ENCODE measurements at regions not wholly inside any gene's neighbourhood (a gene's known extent, or its start where the extent isn't known, plus 50 kb on each side); places are given as distances from the start of the nearest gene placed in this dataset.

DNA sequence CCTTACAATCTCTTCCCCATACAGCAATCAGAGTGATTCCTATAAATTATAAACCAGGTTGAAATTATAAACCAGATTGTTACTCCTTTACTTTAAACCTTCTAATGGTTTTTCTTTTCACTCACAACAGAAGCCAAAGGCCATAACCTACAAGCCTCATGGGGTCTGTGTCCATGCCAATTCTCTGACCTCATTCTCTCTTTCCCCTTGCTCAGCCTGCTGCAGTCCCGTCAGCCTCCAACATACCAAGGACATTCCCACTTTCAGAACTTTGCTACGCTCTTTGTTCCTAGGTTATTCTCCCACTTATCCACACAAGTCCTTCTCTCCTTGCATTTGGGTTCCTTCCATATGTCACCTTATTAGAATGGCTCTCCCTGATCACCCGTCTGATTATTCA is 277.9 kb upstream of the TCF21 start:
- no peak overlapping the region for H3K27ac Mint-ChIP-seq
- intact Hi-C loops (cut with micrococcal nuclease) = no loop called here
- no peaks in the 10 kb centered on the region for H3K4me1 Mint-ChIP-seq (ENCODE audit: low read depth)
- no peaks in the 10 kb centered on the region for H3K27me3 Mint-ChIP-seq (ENCODE audit: insufficient read depth)
- no peaks in the 10 kb centered on the region for H3K9me3 Mint-ChIP-seq
- DNase-seq (ENCODE audit: low spot score) = no peak
- no peak overlapping the region for H3K4me3 Mint-ChIP-seq
- H3K36me3 Mint-ChIP-seq (ENCODE audit: low read depth) = no peaks in the 10 kb centered on the region

- H3K4me1 Mint-ChIP-seq (ENCODE audit: low read depth) = no peaks in the 10 kb centered on the region
- H3K27ac Mint-ChIP-seq = no peak overlapping the region
- no peaks in the 10 kb centered on the region for H3K36me3 Mint-ChIP-seq (ENCODE audit: low read depth)
- no peaks in the 10 kb centered on the region for H3K9me3 Mint-ChIP-seq
- H3K4me3 Mint-ChIP-seq = no peak overlapping the region
- no peaks in the 10 kb centered on the region for H3K27me3 Mint-ChIP-seq (ENCODE audit: insufficient read depth)
- intact Hi-C loops (cut with micrococcal nuclease) = no loop called here
- no peak for DNase-seq (ENCODE audit: low spot score)
Measured at GRCh38 chr6:133612459-133612858, 276.5 kb upstream of the TCF21 start.

DNA sequence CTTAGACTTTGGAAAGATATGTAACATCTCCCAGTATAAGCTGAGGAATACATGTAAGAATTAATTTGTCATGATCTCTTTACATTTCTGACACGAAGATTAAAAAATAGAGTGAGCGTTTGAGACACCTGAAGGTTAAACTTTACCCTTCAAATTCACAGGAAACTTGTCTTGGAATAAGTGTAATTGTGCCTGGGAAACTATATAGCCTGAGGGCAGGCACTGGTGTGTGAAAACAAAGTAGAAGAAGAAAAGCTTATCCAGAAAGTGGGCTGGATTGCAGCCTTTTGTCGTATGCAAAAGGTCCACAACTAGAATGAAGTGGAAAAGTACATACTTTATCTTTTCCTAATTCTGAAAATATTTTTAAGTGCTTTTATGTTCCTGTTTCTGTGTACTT is 275.7 kb upstream of the TCF21 start:
- H3K36me3 Mint-ChIP-seq (ENCODE audit: low read depth) = no peaks in the 10 kb centered on the region
- H3K9me3 Mint-ChIP-seq = no peaks in the 10 kb centered on the region
- H3K4me3 Mint-ChIP-seq = no peak overlapping the region
- no peak overlapping the region for H3K27ac Mint-ChIP-seq
- intact Hi-C loops (cut with micrococcal nuclease) = no loop called here
- H3K4me1 Mint-ChIP-seq (ENCODE audit: low read depth) = no peaks in the 10 kb centered on the region
- DNase-seq (ENCODE audit: low spot score) = no peak
- H3K27me3 Mint-ChIP-seq (ENCODE audit: insufficient read depth) = no peaks in the 10 kb centered on the region

DNA sequence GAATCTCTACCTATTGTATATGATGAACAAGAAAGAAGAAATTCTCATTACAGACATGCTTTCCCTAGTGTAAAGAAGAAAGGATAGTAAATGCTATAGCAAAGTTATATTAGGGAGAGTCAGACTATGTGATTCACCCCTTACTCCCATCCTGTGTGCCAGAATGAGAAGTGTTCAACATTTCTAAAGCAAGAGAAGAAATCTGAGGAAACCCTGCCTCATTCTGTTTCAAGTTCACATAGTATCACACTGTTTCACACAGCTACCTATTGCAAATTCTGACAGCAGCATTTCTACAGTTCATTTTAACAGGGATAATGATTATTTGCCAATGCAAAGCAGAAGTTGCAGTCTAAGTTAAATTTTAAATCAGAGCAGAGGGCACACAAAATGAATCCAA is 267.2 kb upstream of the TCF21 start:
- Mint-ChIP-seq H3K4me3 (no peak overlapping the region), H3K27me3 (ENCODE audit: insufficient read depth) (no peaks in the 10 kb centered on the region), H3K36me3 (ENCODE audit: low read depth) (no peaks in the 10 kb centered on the region), H3K4me1 (ENCODE audit: low read depth) (no peaks in the 10 kb centered on the region), H3K9me3 (no peaks in the 10 kb centered on the region), H3K27ac (no peak overlapping the region)
- intact Hi-C loops (cut with micrococcal nuclease) = no loop called here
- DNase-seq (ENCODE audit: low spot score) = no peak

GRCh38 chr6:133623065-133623464 is 265.8 kb upstream of the TCF21 start:
- H3K4me3 Mint-ChIP-seq = no peak overlapping the region
- no peaks in the 10 kb centered on the region for H3K9me3 Mint-ChIP-seq
- H3K4me1 Mint-ChIP-seq (ENCODE audit: low read depth) = no peaks in the 10 kb centered on the region
- H3K27ac Mint-ChIP-seq = no peak overlapping the region
- no peak for DNase-seq (ENCODE audit: low spot score)
- H3K27me3 Mint-ChIP-seq (ENCODE audit: insufficient read depth) = no peaks in the 10 kb centered on the region
- intact Hi-C loops (cut with micrococcal nuclease) = no loop called here
- no peaks in the 10 kb centered on the region for H3K36me3 Mint-ChIP-seq (ENCODE audit: low read depth)

- no peaks in the 10 kb centered on the region for H3K4me1 Mint-ChIP-seq (ENCODE audit: low read depth)
Measured at GRCh38 chr6:133623621-133624020, 265.3 kb upstream of the TCF21 start.

GRCh38 chr6:133626096-133626666 is 262.7 kb upstream of the TCF21 start:
- Mint-ChIP-seq H3K9me3 (no peaks in the 10 kb centered on the region), H3K36me3 (ENCODE audit: low read depth) (no peaks in the 10 kb centered on the region), H3K27me3 (ENCODE audit: insufficient read depth) (no peaks in the 10 kb centered on the region), H3K4me3 (no peak overlapping the region), H3K27ac (no peak overlapping the region), H3K4me1 (ENCODE audit: low read depth) (no peaks in the 10 kb centered on the region)
- DNase-seq (ENCODE audit: low spot score) = no peak
- intact Hi-C loops (cut with micrococcal nuclease) = no loop called here

More at GRCh38 chr6:133623621-133624020, 265.3 kb upstream of the TCF21 start:
- intact Hi-C loops (cut with micrococcal nuclease) = no loop called here
- Mint-ChIP-seq H3K36me3 (ENCODE audit: low read depth) (no peaks in the 10 kb centered on the region), H3K9me3 (no peaks in the 10 kb centered on the region), H3K27me3 (ENCODE audit: insufficient read depth) (no peaks in the 10 kb centered on the region), H3K4me3 (no peak overlapping the region), H3K27ac (no peak overlapping the region)
- no peak for DNase-seq (ENCODE audit: low spot score)

- Mint-ChIP-seq H3K9me3 (no peaks in the 10 kb centered on the region), H3K4me1 (ENCODE audit: low read depth) (no peaks in the 10 kb centered on the region), H3K27me3 (ENCODE audit: insufficient read depth) (no peaks in the 10 kb centered on the region), H3K27ac (no peak overlapping the region), H3K4me3 (no peak overlapping the region), H3K36me3 (ENCODE audit: low read depth) (no peaks in the 10 kb centered on the region)
- no peak for DNase-seq (ENCODE audit: low spot score)
- intact Hi-C loops (cut with micrococcal nuclease) = no loop called here
Measured at GRCh38 chr6:133629970-133630369, 258.9 kb upstream of the TCF21 start.

DNA sequence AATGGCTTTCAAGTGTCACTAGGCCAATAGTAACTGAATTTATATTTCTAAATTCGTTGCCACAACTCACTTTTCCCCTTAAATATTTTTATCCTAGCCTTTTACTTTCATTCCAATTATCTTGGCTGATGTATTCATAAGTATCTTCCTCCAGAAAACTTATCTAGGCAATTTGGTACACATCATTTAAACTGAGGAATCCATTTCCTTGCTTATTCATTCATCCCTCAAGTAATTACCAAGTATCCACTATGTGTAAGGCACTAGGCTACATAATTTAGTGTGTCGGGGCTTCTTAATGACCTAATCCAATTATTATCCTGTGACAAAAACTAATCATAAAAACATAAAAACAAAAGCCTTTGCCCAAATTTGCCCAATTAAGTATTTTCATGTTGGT is 258.3 kb upstream of the TCF21 start:
- no peak for DNase-seq (ENCODE audit: low spot score)
- no peaks in the 10 kb centered on the region for H3K4me1 Mint-ChIP-seq (ENCODE audit: low read depth)
- intact Hi-C loops (cut with micrococcal nuclease) = no loop called here
- H3K27me3 Mint-ChIP-seq (ENCODE audit: insufficient read depth) = no peaks in the 10 kb centered on the region
- H3K4me3 Mint-ChIP-seq = no peak overlapping the region
- no peaks in the 10 kb centered on the region for H3K36me3 Mint-ChIP-seq (ENCODE audit: low read depth)
- H3K27ac Mint-ChIP-seq = no peak overlapping the region
- no peaks in the 10 kb centered on the region for H3K9me3 Mint-ChIP-seq

GRCh38 chr6:133631421-133631820 is 257.5 kb upstream of the TCF21 start:
- Mint-ChIP-seq H3K9me3 (no peaks in the 10 kb centered on the region), H3K36me3 (ENCODE audit: low read depth) (no peaks in the 10 kb centered on the region), H3K27ac (no peak overlapping the region), H3K4me3 (no peak overlapping the region), H3K27me3 (ENCODE audit: insufficient read depth) (no peaks in the 10 kb centered on the region), H3K4me1 (ENCODE audit: low read depth) (no peaks in the 10 kb centered on the region)
- intact Hi-C loops (cut with micrococcal nuclease) = no loop called here
- DNase-seq (ENCODE audit: low spot score) = no peak

DNA sequence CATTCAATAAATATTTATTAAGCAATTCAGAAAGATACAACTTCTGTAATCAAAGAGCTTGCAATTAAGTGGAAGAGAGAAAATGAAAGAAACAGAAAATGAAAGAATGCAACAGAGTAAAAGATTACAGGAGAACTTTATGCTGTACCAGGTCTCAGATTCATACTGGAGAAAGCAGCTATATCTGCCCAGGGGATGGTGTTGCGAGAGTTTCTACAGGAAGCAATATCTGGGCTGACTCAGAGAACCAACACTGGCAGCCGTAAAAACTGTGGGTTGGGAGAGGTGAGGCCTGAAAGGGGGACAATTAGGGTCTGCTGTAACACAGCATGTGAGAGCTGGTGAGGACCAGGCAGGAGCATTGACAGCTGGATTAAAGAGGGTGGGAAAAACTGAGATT is 256.7 kb upstream of the TCF21 start:
- H3K9me3 Mint-ChIP-seq = no peaks in the 10 kb centered on the region
- intact Hi-C loops (cut with micrococcal nuclease) = no loop called here

DNA sequence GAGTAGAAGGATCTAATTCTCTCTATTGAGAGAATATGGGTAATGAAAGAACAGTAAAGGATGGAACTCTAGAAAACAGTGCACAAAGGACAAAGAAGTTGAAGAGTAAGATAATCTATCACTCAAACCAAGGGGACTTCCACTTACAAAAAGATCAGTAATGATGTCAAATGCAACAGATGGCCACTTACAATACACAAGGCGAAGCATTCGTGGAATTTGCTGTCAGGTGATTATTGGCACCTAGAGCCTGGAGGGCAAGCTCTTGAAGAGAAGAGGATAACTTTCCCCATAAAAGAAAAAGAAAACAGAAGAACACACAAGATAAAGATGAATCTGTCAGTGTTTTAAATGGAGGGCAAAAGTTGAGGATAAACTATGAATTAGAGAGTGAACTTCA is 256.0 kb upstream of the TCF21 start:
- intact Hi-C loops (cut with micrococcal nuclease) = no loop called here
- no peaks in the 10 kb centered on the region for H3K4me1 Mint-ChIP-seq (ENCODE audit: low read depth)
- H3K27me3 Mint-ChIP-seq (ENCODE audit: insufficient read depth) = no peaks in the 10 kb centered on the region
- H3K4me3 Mint-ChIP-seq = no peak overlapping the region
- H3K27ac Mint-ChIP-seq = no peak overlapping the region
- no peaks in the 10 kb centered on the region for H3K9me3 Mint-ChIP-seq
- DNase-seq (ENCODE audit: low spot score) = no peak
- H3K36me3 Mint-ChIP-seq (ENCODE audit: low read depth) = no peaks in the 10 kb centered on the region

More for the DNA sequence above, 256.7 kb upstream of the TCF21 start:
- DNase-seq (ENCODE audit: low spot score) = no peak
- Mint-ChIP-seq H3K4me3 (no peak overlapping the region), H3K27ac (no peak overlapping the region), H3K4me1 (ENCODE audit: low read depth) (no peaks in the 10 kb centered on the region), H3K27me3 (ENCODE audit: insufficient read depth) (no peaks in the 10 kb centered on the region), H3K36me3 (ENCODE audit: low read depth) (no peaks in the 10 kb centered on the region)

- intact Hi-C loops (cut with micrococcal nuclease) = no loop called here
- Mint-ChIP-seq H3K27ac (no peak overlapping the region), H3K4me1 (ENCODE audit: low read depth) (no peaks in the 10 kb centered on the region)
Measured at GRCh38 chr6:133634474-133634873, 254.4 kb upstream of the TCF21 start.

GRCh38 chr6:133635447-133635846 is 253.5 kb upstream of the TCF21 start:
- H3K27ac Mint-ChIP-seq = no peak overlapping the region
- no peaks in the 10 kb centered on the region for H3K4me1 Mint-ChIP-seq (ENCODE audit: low read depth)
- no peak for DNase-seq (ENCODE audit: low spot score)
- H3K4me3 Mint-ChIP-seq = no peak overlapping the region
- intact Hi-C loops (cut with micrococcal nuclease) = no loop called here
- H3K36me3 Mint-ChIP-seq (ENCODE audit: low read depth) = no peaks in the 10 kb centered on the region
- H3K9me3 Mint-ChIP-seq = peaks cover 3% of the 10 kb centered on the region
- H3K27me3 Mint-ChIP-seq (ENCODE audit: insufficient read depth) = no peaks in the 10 kb centered on the region

More at GRCh38 chr6:133634474-133634873, 254.4 kb upstream of the TCF21 start:
- no peak for DNase-seq (ENCODE audit: low spot score)
- no peaks in the 10 kb centered on the region for H3K27me3 Mint-ChIP-seq (ENCODE audit: insufficient read depth)
- H3K9me3 Mint-ChIP-seq = peaks cover 3% of the 10 kb centered on the region
- H3K4me3 Mint-ChIP-seq = no peak overlapping the region
- H3K36me3 Mint-ChIP-seq (ENCODE audit: low read depth) = no peaks in the 10 kb centered on the region

Measured in activated T-helper 1 cell treated with anti-CD3 and anti-CD28 coated beads, Interleukin-12 subunit alpha, Interleukin-12 subunit beta, Interleukin-2, Interleukin-4 antibody, amounts not matched to agents 30 ng/mL and 10 ng/mL and 1 ng/mL, durations not matched to agents 14 hours and 24 hours and 36 hours (primary cell).